ENCODE measurements at regions not wholly inside any gene's neighbourhood (a gene's known extent, or its start where the extent isn't known, plus 50 kb on each side); places are given as distances from the start of the nearest gene placed in this dataset.
"Not testable (repeated sequence)": the region's sequence is repeated elsewhere in the genome, so short reads cannot be mapped to it uniquely, and the experiment has no call there.

DNA sequence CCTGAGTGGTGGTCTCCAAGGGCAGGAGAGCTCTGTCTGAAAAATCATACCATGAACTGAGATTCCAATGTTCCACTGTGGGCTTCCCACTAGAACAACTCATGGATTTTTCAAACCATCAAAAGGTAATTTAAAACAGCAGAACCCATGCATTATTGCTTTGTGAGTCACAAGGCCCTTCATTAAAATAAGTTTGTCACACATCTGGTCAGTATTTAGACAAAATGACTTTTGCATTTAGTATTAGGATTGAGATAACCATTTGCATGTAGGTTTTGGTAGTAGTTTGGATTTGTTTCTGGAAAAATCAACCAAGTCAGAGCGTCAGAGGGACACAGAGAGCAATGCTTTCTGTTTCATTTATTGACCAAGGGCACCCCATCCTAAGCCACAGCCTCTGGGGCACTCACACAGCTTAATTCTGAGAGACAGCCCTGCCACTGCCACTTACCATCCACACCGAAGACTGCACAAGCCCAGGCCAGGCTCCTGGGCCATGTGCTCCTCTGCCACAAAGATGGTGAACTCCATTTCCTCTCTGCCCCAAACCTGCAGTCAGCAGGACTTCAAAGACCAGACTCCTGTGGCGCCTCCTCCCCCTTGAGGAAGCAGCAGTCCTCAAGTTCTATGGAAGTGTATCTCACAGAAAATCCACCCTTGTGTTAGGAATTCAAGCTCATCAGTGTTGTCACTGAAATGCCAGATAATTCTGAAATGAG, 132.6 kb upstream of the DUSP10 start:
- intact Hi-C loops (cut with micrococcal nuclease) = no loop called here
- Mint-ChIP-seq H3K4me1 (ENCODE audit: low read depth) (peaks cover 10% of the 10 kb centered on the region), H3K4me3 (no peak overlapping the region)

DNA sequence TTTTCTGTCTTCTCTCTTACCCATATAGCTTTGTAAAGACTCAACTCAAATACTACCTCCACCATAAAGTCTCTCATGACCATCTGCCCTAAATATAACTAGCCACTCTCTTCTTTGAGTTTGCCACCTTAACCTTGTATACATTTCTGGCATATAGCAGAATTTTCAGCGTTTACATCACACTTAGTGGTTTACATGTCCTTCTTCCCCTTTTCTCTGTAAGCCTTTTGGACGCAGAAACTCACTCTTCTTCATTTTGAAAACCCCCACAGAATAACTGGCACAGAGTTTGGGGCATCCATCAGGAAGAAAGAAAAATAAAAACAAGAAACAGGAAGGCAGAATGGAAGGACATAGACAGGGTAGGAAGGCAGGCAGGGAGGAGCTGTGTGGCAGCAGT, 131.8 kb upstream of the DUSP10 start:
- intact Hi-C loops (cut with micrococcal nuclease) = no loop called here
- Mint-ChIP-seq H3K36me3 (ENCODE audit: low read depth) (no peaks in the 10 kb centered on the region), H3K27me3 (no peaks in the 10 kb centered on the region), H3K27ac (no peak overlapping the region), H3K4me3 (no peak overlapping the region), H3K9me3 (no peaks in the 10 kb centered on the region), H3K4me1 (ENCODE audit: low read depth) (peaks cover 10% of the 10 kb centered on the region)

More for the DNA sequence above, 132.6 kb upstream of the DUSP10 start:
- no peaks in the 10 kb centered on the region for H3K27me3 Mint-ChIP-seq
- no peaks in the 10 kb centered on the region for H3K9me3 Mint-ChIP-seq
- no peak overlapping the region for H3K27ac Mint-ChIP-seq
- H3K36me3 Mint-ChIP-seq (ENCODE audit: low read depth) = no peaks in the 10 kb centered on the region

DNA sequence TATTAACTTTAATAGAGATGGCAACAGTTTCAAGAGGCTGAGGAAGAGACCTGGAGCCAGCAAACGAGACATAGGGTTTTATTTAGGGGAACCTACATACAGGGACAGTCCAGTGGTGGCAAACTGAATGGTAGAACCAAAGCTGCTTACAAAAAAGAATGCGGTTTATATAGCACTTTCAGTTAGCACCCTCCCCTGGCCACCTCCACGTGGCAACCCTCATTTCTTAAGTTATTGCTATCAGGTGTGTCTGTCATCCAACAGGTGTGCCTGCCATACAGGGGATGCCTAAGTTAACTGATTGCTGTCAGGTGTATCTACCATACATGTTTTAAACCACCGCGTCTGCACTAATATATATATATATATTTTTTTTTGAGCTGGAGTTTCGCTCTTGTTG, 129.2 kb upstream of the DUSP10 start:
- intact Hi-C loops (cut with micrococcal nuclease) = no loop called here
- H3K27ac Mint-ChIP-seq = no peak overlapping the region
- H3K27me3 Mint-ChIP-seq = no peaks in the 10 kb centered on the region
- no peak overlapping the region for H3K4me3 Mint-ChIP-seq
- no peaks in the 10 kb centered on the region for H3K9me3 Mint-ChIP-seq
- peaks cover 10% of the 10 kb centered on the region for H3K4me1 Mint-ChIP-seq (ENCODE audit: low read depth)
- H3K36me3 Mint-ChIP-seq (ENCODE audit: low read depth) = no peaks in the 10 kb centered on the region

DNA sequence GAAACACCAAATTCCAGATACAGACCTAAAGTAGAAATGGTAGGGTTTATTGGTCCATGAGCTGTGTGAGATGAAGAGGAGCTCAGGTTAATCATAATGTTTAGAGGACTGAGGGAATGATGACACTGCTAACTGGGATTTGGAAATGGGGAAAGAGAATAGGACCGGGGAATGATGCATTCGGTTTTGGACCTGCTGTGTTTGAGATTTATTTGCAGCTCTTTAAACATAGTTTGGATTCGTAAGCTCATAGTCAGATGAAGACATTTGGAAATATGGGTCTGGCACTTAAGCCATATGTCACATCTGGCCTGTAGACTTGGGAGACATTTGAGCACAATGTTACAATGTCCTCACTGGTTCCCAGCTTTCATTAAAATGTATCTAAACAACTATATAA, 127.9 kb upstream of the DUSP10 start:
- Mint-ChIP-seq H3K4me1 (ENCODE audit: low read depth) (peaks cover 10% of the 10 kb centered on the region), H3K27ac (no peak overlapping the region), H3K9me3 (no peaks in the 10 kb centered on the region), H3K4me3 (no peak overlapping the region), H3K27me3 (no peaks in the 10 kb centered on the region), H3K36me3 (ENCODE audit: low read depth) (no peaks in the 10 kb centered on the region)
- intact Hi-C loops (cut with micrococcal nuclease) = no loop called here

DNA sequence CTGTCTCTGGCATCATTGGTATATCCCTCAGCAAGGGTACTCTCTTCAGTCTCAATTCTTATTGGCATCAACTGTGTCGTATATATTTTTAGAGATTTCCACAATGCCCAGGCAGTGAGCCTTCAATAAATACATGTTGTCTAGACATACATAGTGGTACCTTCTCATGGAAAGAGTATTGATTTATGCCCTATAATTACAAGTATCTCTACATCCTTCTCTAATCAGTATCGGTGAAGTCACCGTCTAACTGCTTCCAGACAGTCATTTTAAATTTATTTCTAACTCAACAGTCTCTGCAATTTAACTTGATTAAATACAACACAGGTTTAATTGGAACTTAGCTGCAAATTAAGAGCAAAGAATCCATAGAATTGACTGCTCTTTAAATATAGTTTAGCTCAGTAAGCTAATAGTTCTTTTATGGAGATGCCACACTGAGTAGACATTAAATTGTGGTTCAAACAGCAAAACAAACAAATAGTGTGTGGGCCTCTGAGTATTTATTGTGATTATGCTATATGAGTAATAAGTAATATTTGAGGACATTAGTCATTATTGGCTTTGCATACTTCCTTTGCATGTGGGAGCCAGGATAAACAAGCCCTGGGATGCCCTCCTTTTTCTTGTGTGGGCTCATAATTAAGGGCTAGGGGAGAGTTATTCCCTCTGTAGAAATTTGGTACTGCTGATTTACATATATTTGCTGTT, 126.9 kb upstream of the DUSP10 start:
- H3K36me3 Mint-ChIP-seq (ENCODE audit: low read depth) = no peaks in the 10 kb centered on the region
- intact Hi-C loops (cut with micrococcal nuclease) = no loop called here

DNA sequence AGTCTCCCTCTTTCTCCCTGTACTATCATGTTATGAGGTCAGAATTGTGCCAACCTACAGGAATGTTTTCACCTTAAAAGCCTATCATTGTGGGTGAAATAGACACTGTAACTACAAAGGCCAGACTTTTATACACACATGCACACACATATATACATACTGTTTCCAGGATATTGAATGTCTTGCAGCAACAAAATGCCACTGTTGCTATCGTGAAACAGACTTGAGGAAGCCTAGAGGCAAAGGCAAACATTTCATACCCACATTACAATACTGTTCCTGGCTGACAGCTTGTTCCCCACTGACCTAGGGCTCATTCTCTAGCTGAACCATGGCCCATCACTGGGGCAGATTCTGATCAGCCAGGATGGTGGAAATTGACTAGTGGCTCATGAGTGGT, 125.1 kb upstream of the DUSP10 start:
- no peaks in the 10 kb centered on the region for H3K27me3 Mint-ChIP-seq
- H3K27ac Mint-ChIP-seq = no peak overlapping the region
- H3K36me3 Mint-ChIP-seq (ENCODE audit: low read depth) = no peaks in the 10 kb centered on the region
- no peaks in the 10 kb centered on the region for H3K4me1 Mint-ChIP-seq (ENCODE audit: low read depth)
- H3K4me3 Mint-ChIP-seq = no peak overlapping the region
- intact Hi-C loops (cut with micrococcal nuclease) = no loop called here
- H3K9me3 Mint-ChIP-seq = no peaks in the 10 kb centered on the region

More for the DNA sequence above, 126.9 kb upstream of the DUSP10 start:
- no peaks in the 10 kb centered on the region for H3K27me3 Mint-ChIP-seq
- H3K27ac Mint-ChIP-seq = no peak overlapping the region
- H3K4me1 Mint-ChIP-seq (ENCODE audit: low read depth) = peaks cover 5% of the 10 kb centered on the region
- no peaks in the 10 kb centered on the region for H3K9me3 Mint-ChIP-seq
- no peak overlapping the region for H3K4me3 Mint-ChIP-seq

DNA sequence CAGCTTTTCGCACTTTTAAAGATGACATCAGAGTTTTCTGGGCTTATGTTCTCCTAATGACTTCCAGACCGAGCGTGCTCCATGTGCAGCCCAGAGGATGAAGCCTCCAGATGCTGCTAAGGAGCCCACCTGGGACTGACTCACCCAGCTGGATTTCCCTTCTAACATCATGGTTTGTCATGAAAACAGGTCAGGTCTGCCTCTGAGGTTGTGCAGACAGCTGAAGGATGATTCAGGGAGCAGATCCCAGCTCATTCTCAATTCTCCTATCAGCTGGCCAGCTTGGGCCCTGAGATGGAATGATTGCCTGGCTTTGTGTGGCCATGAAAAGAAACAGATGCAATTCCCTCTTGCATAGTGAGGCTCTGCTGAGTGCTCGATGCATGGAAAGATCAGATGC, 123.9 kb upstream of the DUSP10 start:
- H3K36me3 Mint-ChIP-seq (ENCODE audit: low read depth) = no peaks in the 10 kb centered on the region
- H3K9me3 Mint-ChIP-seq = no peaks in the 10 kb centered on the region
- no peak overlapping the region for H3K4me3 Mint-ChIP-seq
- no peaks in the 10 kb centered on the region for H3K27me3 Mint-ChIP-seq
- intact Hi-C loops (cut with micrococcal nuclease) = no loop called here
- H3K4me1 Mint-ChIP-seq (ENCODE audit: low read depth) = no peaks in the 10 kb centered on the region
- no peak overlapping the region for H3K27ac Mint-ChIP-seq

DNA sequence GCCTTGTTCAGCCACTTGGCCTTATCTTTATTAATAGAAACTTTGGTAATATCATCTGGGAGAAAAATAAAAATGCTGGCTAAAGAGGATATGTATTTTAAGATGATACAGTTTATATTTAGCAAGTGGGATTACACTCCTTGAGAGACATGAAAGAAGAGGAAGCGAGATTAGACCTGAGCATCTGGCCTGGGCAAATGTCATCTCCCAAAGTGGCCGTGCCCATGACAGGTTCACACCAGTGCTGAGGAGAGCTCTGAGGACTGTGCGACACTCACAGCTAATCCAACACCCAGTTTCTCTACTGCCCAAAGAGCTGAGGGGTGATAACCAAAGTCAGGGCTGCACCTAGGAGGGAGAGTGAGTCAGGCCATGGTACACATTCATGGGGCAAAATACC, 121.7 kb upstream of the DUSP10 start:
- intact Hi-C loops (cut with micrococcal nuclease) = no loop called here
- Mint-ChIP-seq H3K9me3 (no peaks in the 10 kb centered on the region), H3K27ac (no peak overlapping the region), H3K4me1 (ENCODE audit: low read depth) (no peaks in the 10 kb centered on the region), H3K4me3 (no peak overlapping the region), H3K27me3 (no peaks in the 10 kb centered on the region), H3K36me3 (ENCODE audit: low read depth) (no peaks in the 10 kb centered on the region)

DNA sequence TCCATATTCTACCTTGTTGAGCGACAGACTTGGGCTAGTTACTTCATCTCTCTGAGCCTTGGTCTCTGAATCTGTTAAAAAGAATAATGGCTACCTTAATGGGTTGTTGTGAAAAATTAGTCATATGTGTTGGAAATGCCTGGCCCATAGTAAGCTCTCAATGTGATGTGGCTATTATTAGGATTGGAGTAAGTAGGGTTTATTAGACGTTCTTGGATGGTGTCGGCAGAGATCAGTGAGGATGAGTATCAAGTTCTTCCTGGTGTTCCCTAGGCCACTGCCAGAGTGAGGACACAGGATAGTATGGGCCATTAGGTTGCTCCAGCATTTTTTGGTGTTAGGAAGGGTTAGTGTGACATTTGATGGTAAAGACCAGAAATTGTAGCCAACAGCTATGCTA, 121.1 kb upstream of the DUSP10 start:
- intact Hi-C loops (cut with micrococcal nuclease) = no loop called here
- Mint-ChIP-seq H3K9me3 (no peaks in the 10 kb centered on the region), H3K27me3 (no peaks in the 10 kb centered on the region), H3K4me1 (ENCODE audit: low read depth) (no peaks in the 10 kb centered on the region), H3K4me3 (no peak overlapping the region), H3K36me3 (ENCODE audit: low read depth) (no peaks in the 10 kb centered on the region), H3K27ac (no peak overlapping the region)

DNA sequence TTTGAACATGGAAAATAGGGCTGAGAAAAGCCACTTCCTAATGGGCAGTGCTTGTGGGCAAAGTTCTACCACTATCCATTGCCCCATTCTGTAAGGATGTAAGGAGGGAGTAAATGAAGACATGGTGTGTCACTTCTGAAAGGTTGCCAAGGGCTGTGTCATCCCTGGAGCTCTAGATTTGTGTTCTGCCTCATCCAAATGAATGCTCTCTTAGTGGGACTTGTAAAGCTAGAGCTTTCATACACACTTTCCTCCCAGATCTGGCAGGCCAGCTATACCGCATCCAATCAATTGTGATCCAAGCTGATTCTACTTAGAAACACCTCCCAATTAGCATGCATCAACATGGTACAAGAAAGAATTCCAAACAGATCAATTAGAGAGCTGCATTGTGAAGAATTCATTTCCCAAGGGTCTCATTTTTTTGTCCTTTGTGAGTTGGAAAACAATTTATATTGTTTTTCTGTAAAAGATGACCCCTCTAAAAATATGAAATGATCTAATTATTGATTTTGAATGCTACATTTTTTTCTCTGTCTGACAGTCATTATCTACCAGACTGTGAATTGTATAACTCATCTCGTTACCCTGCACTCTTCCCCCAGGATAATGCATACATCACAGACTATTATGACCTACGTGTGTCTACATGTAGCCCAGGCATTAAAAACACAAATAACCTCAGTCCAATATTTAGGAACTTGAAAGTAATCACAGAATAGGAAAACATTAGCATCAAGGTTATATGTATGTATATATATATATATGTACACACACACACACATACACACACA, 117.1 kb upstream of the DUSP10 start:
- H3K4me1 Mint-ChIP-seq (ENCODE audit: low read depth) = no peaks in the 10 kb centered on the region
- H3K36me3 Mint-ChIP-seq (ENCODE audit: low read depth) = no peaks in the 10 kb centered on the region
- H3K4me3 Mint-ChIP-seq = no peak overlapping the region
- intact Hi-C loops (cut with micrococcal nuclease) = no loop called here
- H3K9me3 Mint-ChIP-seq = no peaks in the 10 kb centered on the region
- H3K27me3 Mint-ChIP-seq = no peaks in the 10 kb centered on the region
- H3K27ac Mint-ChIP-seq = no peak overlapping the region

DNA sequence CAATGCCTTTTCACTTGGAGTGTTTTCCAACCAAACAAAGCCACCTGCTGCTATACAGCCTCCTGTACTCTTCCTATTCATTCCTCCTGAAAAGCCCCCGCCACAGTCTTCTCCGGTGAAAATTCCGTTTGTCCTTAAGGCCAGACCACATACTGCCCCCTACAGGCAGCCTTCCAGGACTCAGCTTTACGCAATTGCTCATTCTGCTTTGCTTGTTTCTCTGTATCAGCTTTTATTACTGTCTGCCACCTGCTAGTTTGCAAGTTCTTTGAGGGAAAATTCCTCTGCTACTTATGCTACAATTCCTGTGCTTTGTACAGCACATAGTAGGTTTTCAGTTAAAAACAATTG, 115.2 kb upstream of the DUSP10 start:
- H3K4me3 Mint-ChIP-seq; H3K27me3 Mint-ChIP-seq; H3K36me3 Mint-ChIP-seq (ENCODE audit: low read depth); H3K4me1 Mint-ChIP-seq (ENCODE audit: low read depth); H3K27ac Mint-ChIP-seq; intact Hi-C loops (cut with micrococcal nuclease); H3K9me3 Mint-ChIP-seq: not testable (repeated sequence)

DNA sequence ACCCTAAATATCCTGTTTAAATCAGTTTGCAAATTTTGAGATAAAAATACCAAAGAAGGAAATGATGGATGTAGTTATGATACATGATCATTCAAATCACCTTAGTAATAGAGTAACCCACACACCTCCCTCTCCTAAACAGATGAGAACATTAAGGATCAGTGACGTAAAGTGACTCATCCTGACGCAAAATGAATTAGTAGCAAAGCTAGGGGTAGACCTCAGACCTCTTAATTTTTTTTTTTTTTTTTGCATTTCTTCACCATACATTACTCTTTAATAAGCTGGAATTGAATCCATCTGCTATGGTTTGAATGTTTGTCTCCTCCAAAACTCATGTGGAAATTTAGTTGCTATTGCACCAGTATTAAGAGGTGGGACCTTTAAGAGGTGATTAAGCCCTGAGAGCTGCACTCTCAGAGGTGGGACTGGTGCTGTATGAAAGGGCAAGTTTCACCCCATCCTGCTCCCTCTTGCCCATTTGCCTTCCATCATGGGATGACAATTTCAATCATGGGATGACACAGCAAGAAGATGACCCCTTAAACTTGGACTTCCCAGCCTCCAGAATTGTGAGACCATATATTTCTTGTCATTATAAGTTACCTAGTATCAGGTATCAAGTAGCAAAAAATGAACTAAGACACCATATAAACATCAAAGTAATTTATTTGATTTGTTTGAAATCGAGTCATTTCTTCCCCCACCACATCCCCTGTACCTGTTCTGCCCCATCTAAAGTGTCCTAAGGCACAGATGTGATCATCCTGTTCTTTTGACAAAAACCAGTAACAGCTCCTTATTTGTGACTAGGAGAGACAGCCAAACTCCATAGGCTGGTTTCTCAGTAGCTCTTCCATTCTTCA, 114.6 kb upstream of the DUSP10 start:
- Mint-ChIP-seq H3K4me1 (ENCODE audit: low read depth) (no peaks in the 10 kb centered on the region), H3K27me3 (no peaks in the 10 kb centered on the region), H3K9me3 (no peaks in the 10 kb centered on the region), H3K27ac (no peak overlapping the region), H3K36me3 (ENCODE audit: low read depth) (no peaks in the 10 kb centered on the region), H3K4me3 (no peak overlapping the region)
- intact Hi-C loops (cut with micrococcal nuclease) = no loop called here

DNA sequence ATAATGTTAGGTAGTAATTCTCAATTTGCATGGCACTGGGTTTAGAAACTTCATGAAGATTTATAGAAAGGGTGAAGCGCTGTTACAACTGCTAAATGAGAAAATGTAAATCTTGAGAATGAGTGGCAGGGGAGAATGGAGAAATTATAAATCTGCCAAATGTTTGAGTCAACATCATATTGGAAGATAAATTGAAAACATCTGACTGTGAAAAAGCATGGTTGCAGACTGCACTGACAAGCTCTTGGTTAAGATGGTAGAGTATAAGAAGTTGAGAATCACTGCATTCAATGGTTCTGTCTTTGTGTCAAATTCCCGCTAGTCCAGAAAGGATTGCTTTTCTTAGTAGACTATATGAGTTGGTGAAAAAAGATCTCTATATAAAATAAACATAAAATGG, 113.3 kb upstream of the DUSP10 start:
- intact Hi-C loops (cut with micrococcal nuclease) = no loop called here
- Mint-ChIP-seq H3K27me3 (no peaks in the 10 kb centered on the region), H3K9me3 (no peaks in the 10 kb centered on the region), H3K27ac (no peak overlapping the region), H3K4me3 (no peak overlapping the region), H3K4me1 (ENCODE audit: low read depth) (no peaks in the 10 kb centered on the region), H3K36me3 (ENCODE audit: low read depth) (no peaks in the 10 kb centered on the region)

DNA sequence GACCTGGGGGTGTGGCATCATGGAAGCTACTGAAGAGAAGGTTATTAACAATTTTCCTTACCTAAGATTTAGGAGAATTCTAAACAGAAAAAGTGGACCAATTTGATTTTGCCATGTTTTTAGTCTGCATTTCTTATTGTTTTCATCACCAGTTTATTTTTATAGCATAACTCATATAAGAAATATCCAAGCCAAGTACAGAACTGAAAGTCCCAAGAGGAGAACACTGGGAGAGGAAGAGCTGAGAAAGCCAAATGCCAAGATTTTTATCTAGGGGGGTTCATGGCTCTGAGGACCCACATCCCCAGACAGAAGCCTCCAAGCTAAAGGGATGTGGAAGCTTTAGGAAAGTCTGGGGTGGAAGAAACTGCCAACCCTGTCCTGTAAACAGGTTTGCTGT, 109.4 kb upstream of the DUSP10 start:
- Mint-ChIP-seq H3K36me3 (ENCODE audit: low read depth) (no peaks in the 10 kb centered on the region), H3K9me3 (no peaks in the 10 kb centered on the region), H3K27ac (no peak overlapping the region), H3K27me3 (no peaks in the 10 kb centered on the region), H3K4me1 (ENCODE audit: low read depth) (no peaks in the 10 kb centered on the region), H3K4me3 (no peak overlapping the region)
- intact Hi-C loops (cut with micrococcal nuclease) = no loop called here

Measured in dendritic cell treated with granulocyte-macrophage colony-stimulating factor and Interleukin-4, amounts not matched to agents 40 ng/mL and 50 ng/mL, for 4 days (primary cell).